Right atrium auricular region (tissue), 2 donors: ENCODE measurements at regions not wholly inside any gene's neighbourhood (a gene's known extent, or its start where the extent isn't known, plus 50 kb on each side); places are given as distances from the start of the nearest gene placed in this dataset.

Experiments used
- DNase-seq: peaks from one replicate; pipeline ENCODE4 v3.0.0-alpha.2; 2019; ENCODE audit warnings: low spot score
- H3K27ac ChIP-seq, 2 donors: fragments of 200-600 bp; sonication (generic); 1 replicate in 1 of 2; 2 replicates in 1 of 2; pipeline ENCODE4 v1.5.1; 2016 to 2019
- H3K27me3 ChIP-seq, 2 donors: fragments of 200-600 bp; sonication (generic); one replicate each; pipeline versions ENCODE4 v1.5.1 to v1.6.0; 2017 to 2019
- H3K36me3 ChIP-seq: fragments of 200-600 bp; sonication (generic); one replicate; pipeline ENCODE4 v1.5.1; 2016
- H3K4me1 ChIP-seq, 2 donors: fragments of 200-600 bp; sonication (generic); one replicate each; pipeline versions ENCODE4 v1.5.1 to v1.6.0; 2017 to 2019
- H3K4me3 ChIP-seq, 2 donors: fragments of 200-600 bp; sonication (generic); 1 replicate in 1 of 2; 2 replicates in 1 of 2; pipeline ENCODE4 v1.5.1; 2017 to 2019; ENCODE audit warnings: mild to moderate bottlenecking in 1 of 2, moderate library complexity in 1 of 2
- H3K9me3 ChIP-seq, 2 donors: fragments of 200-600 bp; sonication (generic); one replicate each; pipeline ENCODE4 v1.5.1; 2019
- TF ChIP-seq, protein P1 (sequence below), 2 donors: fragments of 200-600 bp; sonication (generic); IDR thresholded peaks; one replicate each; pipeline ENCODE4 v1.5.1; 2019; ENCODE audit warnings: antibody characterized with exemption in 2 of 2

DNA sequence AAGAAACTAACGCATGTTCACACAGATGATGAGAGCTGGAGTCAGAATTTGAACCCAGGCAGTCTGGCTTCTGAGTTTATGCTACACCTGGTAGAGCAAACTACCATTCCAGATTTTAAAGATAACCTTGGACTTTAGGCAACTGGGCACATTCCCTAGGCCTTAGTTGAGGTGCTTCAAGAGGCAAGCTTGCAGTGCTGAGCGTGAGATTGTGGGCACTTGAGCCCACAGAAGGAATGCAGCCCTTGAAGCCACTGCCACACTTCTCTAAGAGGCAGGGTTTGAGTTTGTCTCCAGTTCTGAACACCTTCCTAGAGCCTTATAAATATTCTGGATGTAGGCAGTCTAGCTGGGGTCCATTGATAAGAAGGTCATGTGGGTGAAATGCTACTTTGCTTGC is 216.1 kb upstream of the SLC14A2 start:
- no peaks in the 10 kb centered on the region for H3K4me1 ChIP-seq
- H3K9me3 ChIP-seq: no peaks in the 10 kb centered on the region
- TF ChIP-seq, protein P1, sequence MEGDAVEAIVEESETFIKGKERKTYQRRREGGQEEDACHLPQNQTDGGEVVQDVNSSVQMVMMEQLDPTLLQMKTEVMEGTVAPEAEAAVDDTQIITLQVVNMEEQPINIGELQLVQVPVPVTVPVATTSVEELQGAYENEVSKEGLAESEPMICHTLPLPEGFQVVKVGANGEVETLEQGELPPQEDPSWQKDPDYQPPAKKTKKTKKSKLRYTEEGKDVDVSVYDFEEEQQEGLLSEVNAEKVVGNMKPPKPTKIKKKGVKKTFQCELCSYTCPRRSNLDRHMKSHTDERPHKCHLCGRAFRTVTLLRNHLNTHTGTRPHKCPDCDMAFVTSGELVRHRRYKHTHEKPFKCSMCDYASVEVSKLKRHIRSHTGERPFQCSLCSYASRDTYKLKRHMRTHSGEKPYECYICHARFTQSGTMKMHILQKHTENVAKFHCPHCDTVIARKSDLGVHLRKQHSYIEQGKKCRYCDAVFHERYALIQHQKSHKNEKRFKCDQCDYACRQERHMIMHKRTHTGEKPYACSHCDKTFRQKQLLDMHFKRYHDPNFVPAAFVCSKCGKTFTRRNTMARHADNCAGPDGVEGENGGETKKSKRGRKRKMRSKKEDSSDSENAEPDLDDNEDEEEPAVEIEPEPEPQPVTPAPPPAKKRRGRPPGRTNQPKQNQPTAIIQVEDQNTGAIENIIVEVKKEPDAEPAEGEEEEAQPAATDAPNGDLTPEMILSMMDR (IDR thresholded peaks at IDR 0.05): no peak
- H3K36me3 ChIP-seq: no peaks in the 10 kb centered on the region
- H3K27me3 ChIP-seq: no peaks in the 10 kb centered on the region
- H3K4me3 ChIP-seq: no peak overlapping the region
- H3K27ac ChIP-seq: no peak overlapping the region
- DNase-seq: no peak

DNA sequence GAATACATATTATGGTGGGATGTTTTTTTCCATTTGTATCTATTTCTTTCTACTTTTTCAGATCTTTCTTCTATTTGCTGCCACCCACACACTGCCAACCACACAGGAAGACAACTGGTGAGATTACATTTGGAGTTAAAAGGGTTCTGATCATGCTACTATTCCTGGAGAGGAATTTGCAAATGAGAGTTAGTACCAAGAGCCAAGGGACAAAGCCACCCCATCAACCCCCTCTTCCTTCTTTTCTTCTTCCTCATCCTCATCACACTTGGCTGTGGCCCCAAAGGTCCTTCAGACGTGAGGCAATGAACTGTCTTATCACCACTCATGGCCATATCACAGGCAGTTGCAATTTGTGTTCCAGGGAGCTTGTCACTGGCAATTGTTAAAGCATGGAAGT is 215.6 kb upstream of the SLC14A2 start:
- DNase-seq: no peak
- Histone ChIP-seq H3K4me1 (no peaks in the 10 kb centered on the region), H3K9me3 (no peaks in the 10 kb centered on the region), H3K36me3 (no peaks in the 10 kb centered on the region), H3K27ac (no peak overlapping the region), H3K27me3 (no peaks in the 10 kb centered on the region), H3K4me3 (no peak overlapping the region)
- TF ChIP-seq, protein P1 (IDR thresholded peaks at IDR 0.05): no peak

DNA sequence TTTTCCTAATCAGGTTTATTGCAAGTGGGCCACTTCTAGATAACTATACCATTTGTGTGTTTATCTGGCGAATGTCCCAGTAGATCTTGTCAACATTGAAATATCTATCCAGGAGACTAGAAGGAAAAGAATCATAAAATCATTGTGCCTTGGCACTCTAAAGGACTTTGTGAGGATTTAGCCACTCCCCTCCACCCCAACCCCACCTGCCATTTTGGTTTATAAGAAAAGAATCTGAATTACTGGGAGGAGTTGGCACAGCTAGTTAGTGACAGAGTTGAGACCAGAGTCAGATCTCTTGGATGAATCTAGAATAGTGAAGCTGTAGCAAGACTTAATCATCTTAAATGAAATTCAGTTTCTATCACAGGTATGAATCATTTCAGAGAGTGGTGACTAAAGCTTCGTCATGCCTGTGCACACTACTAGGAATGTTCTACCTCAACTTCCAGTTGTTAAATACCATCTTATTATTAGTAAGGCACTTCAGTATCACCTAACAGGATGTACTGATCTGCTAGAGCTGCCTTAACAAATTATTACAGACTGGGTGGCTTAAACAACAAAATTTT is 212.7 kb upstream of the SLC14A2 start:
- TF ChIP-seq, protein P1 (IDR thresholded peaks at IDR 0.05): no peak
- Histone ChIP-seq H3K9me3 (no peaks in the 10 kb centered on the region), H3K4me1 (no peaks in the 10 kb centered on the region), H3K27me3 (no peaks in the 10 kb centered on the region), H3K4me3 (no peak overlapping the region), H3K27ac (no peak overlapping the region), H3K36me3 (no peaks in the 10 kb centered on the region)
- DNase-seq: no peak

DNA sequence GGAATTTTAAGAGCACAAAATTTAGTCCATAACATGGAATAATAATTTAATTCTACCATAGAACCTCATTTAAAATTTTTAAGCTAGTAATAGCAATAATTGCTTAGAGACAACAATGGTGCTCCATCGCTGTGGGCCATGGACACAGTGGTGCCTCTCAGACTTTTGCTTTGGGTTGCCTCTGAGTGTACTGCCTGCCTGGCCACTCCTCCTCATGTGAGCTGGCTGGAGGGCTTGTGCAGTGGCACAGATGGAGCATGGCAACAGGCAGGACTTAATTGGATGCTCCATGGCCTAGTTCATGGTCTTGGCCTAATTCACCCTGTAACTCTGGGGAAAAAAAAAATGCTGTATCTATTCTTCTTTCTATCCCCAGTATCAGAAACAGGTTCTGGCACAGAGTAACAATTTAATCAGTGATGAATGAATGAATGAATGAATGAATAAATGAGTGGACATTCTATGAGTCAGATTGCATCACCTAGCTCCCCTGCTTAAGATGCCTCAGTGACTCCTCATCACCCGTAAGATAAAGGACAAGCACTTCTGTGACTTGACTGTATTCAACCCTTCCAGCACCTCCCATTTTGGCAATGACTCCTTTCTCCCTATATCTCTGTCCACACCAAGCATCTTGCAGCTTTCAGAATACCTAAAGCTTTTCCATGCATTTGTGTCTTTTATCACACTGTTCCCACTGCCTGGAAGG is 211.8 kb upstream of the SLC14A2 start:
- no peaks in the 10 kb centered on the region for H3K27me3 ChIP-seq
- H3K36me3 ChIP-seq: no peaks in the 10 kb centered on the region
- TF ChIP-seq, protein P1 (IDR thresholded peaks at IDR 0.05): no peak
- H3K4me1 ChIP-seq: no peaks in the 10 kb centered on the region
- no peak overlapping the region for H3K4me3 ChIP-seq
- H3K9me3 ChIP-seq: no peaks in the 10 kb centered on the region
- no peak for DNase-seq
- no peak overlapping the region for H3K27ac ChIP-seq

DNA sequence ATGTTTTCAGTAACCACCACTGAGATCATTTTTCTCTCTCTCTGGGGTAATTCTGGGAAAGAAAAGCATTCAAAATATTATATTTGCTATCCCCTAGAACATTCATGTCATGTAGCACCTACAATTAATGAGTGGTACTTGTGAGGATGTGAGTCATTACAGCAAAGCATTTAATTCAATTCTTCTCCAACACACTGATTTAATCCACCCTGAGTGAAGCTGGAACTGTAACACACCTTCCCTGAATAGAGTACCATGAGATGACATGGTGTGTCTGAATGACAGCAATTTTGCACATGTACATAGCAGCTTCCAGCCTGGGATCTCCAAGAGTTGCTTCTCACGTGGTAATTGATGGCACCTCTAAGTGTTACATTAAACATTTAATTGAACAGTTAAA is 207.1 kb upstream of the SLC14A2 start:
- Histone ChIP-seq H3K4me3 (no peak overlapping the region), H3K4me1 (no peaks in the 10 kb centered on the region), H3K9me3 (no peaks in the 10 kb centered on the region), H3K27ac (no peak overlapping the region), H3K36me3 (no peaks in the 10 kb centered on the region), H3K27me3 (no peaks in the 10 kb centered on the region)
- no peak for DNase-seq
- TF ChIP-seq, protein P1 (IDR thresholded peaks at IDR 0.05): no peak

DNA sequence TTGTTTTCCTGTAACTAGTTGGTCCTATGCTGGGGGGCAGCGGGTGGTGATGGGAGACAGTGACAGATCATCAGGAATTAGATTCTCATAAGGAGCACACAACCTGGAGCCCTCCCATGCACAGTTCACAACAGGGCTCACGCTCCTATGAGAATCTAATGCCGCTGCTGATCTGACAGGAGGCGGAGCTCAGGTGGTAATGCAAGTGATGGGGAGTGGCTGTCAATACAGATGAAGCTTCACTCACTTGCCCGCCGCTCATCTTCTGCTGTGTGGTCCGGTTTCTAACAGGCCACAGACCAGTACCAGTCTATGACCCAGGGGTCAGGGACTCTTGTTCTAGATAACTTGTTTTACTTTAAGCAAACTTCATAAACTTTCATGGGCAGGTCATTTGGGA is 205.3 kb upstream of the SLC14A2 start:
- TF ChIP-seq, protein P1 (IDR thresholded peaks at IDR 0.05): no peak
- no peaks in the 10 kb centered on the region for H3K9me3 ChIP-seq
- no peaks in the 10 kb centered on the region for H3K27me3 ChIP-seq
- H3K4me1 ChIP-seq: no peaks in the 10 kb centered on the region
- H3K27ac ChIP-seq: no peak overlapping the region
- no peak for DNase-seq
- H3K36me3 ChIP-seq: no peaks in the 10 kb centered on the region
- no peak overlapping the region for H3K4me3 ChIP-seq
